ENCODE measurements at regions not wholly inside any gene's neighbourhood (a gene's known extent, or its start where the extent isn't known, plus 50 kb on each side); places are given as distances from the start of the nearest gene placed in this dataset.
"Not testable (repeated sequence)": the region's sequence is repeated elsewhere in the genome, so short reads cannot be mapped to it uniquely, and the experiment has no call there.

DNA sequence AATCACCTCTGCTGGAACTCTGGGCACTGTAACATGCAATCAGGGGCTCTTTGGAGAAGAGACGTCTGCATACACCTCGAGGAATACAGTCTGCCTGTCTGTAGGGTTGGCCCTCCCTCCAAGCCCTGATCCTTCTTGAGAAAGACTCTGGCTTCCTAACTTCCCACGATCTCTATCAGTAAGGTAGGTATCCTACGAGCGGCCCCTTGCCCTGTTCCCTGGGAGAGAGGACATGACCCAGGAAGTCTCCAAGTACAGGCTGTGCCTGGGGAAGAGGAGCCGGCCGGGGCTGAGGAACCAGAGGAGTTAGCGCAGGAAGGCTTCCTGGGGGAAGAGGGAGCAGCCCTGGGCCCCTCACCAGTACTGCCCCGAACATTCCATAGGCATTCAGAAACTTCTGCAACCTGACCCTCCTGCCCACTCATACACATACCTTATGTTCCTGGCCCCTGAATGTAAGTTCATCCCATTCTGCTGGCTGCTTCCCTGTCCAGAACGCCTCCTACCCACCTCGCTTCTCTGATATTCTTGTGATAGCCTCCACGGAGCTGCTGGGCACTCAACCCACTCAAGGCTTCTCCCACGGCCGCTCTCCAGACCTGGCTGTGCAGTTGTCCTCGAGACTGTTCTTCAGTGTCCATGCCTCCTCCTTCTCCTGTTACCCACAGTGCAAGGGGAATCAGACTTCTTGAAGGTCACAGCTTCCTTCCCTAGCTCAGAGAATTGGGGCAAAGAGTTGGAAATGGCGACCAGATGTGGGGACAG is 116.1 kb downstream of the CYP26B1 start:
- DNase-seq (ENCODE audit: low read depth): no peak

- no peak for DNase-seq (ENCODE audit: low read depth)
Measured at GRCh38 chr2:72028996-72029395, 118.7 kb downstream of the CYP26B1 start.

DNA sequence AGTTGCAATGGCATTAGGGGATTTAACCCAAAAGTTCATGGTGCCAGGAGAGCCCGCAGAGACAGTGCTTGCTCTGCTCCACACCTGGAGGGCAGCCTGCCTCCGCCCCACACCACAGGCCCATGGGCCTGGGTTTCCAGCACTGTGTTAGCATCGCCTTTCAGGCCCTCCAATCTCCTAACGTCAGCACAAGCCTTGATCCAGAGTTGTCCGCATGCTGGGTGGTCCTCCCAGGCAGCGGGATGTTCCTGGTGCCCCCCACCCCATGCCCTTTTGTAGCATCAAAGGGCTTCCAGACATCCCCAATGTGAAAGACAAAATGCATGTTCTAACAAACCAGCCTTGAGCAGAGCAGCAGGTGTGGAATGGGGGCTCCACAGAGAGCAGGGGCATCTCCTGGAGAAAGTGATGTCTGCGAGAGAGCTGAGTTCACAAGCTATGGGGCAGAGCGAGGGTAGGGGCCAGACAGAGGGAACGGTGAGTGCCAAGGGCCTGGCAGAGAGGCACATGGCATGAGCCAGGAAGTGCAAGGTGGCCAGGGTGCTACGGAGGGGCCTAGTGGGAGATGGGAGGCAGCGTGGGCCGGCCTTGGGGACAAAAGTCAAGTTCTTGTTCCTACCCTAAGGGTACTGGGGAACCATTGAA is 119.2 kb downstream of the CYP26B1 start:
- DNase-seq (ENCODE audit: low read depth): no peak

GRCh38 chr2:72027426-72028161 is 120.1 kb downstream of the CYP26B1 start:
- DNase-seq (ENCODE audit: low read depth): no peak

DNA sequence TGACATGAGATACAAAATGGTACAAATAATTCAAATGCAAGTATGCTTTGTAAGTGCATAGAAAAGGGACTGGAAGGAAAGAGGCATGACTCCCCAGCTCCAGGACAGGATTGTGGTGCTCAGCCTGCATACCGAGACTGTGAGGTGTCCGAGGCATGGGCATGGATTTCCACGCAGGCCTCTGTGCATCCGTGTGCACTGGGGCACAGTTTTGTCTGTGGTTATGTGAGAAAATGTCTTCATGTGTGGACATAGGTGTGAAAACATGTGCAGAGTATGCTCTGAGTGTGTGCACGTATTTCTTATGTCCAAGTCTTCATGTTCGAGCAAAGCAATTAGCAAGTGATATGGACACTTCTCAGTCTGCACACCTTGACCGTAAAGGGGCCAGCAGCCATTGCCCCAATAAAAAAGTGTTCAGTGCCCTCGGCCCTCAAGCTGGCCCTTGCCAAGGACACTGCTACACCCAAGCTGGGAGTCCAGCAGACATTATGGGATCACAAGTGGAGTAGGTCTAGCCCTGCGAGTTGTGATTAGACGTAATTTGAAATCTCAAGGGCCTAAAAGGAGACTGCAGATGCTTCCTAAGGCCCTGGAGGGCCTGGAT is 120.7 kb downstream of the CYP26B1 start:
- no peak for DNase-seq (ENCODE audit: low read depth)

GRCh38 chr2:72024451-72025175 is 123.0 kb downstream of the CYP26B1 start:
- no peak for DNase-seq (ENCODE audit: low read depth)

DNA sequence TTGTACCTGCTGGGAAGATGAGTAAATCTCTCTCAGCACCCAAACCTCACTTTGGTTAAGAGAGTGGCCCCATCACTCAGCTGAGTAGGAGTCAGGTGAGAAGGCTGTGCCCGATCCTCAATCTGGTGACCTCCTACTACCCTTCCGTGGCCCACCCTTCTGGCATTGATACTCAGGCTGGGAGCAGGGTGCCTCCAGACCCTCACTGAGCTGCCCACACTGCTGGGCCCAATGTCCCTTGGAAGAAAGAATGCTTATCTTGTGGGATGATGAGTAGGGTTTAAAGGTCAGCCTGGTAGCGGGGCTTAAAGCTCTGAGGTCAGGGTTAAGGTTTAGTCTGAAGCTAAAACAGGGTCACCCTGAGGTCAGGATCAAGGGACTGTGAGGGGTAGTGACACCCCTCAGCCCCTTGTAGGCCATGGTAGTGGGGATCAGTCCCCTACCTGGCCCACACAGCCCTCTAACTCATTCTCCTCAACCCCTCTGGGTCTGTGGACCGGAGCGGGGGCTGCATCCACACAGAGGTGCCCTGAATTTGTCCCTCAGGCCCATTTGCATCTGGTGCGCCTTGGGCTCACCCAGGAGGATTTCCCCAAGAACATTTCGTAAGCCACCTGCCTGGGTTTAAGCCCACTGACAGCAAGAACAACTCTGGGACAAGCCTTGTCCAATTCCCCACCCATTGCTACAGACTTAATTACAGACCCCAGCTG is 123.8 kb downstream of the CYP26B1 start:
- no peak for DNase-seq (ENCODE audit: low read depth)

GRCh38 chr2:72021371-72021770 is 126.3 kb downstream of the CYP26B1 start:
- DNase-seq (ENCODE audit: low read depth): not testable (repeated sequence)

DNA sequence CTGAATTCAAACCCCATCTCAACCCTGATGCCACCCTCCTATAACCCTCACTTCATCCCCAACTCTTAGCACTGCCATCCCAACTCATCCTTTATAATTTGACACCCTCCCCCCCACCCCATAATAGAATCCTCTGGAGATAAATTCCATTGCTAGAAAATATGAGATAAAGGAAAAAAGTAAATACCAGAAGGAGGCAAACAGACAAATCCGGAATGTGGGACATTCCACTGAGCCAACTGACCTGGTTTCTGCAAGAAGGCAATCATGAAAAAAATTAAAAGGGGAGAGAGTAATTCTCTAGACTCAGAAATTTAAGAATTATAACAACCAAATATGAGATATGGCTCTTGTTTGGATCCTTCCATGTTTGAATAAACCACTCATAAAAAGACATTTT is 132.4 kb downstream of the CYP26B1 start:
- no peak for DNase-seq (ENCODE audit: low read depth)

DNA sequence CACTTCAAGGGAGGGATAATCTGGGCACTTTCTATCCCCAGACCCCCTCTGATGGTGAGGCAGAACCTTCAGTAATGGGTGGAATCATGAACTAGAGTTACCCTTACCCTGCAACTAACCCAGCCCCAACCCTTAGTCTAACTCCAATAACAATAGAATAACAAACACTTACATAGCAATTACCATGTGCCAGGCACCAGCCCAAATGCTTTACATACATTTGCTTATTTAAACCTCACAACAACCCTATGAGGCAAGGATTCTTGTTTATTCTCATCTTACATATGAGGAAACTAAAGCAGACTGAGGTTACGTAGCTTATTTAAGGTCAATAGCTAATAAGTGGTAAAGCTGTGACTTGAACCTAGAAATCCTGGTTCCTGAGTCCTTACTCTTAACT is 132.8 kb downstream of the CYP26B1 start:
- no peak for DNase-seq (ENCODE audit: low read depth)

DNA sequence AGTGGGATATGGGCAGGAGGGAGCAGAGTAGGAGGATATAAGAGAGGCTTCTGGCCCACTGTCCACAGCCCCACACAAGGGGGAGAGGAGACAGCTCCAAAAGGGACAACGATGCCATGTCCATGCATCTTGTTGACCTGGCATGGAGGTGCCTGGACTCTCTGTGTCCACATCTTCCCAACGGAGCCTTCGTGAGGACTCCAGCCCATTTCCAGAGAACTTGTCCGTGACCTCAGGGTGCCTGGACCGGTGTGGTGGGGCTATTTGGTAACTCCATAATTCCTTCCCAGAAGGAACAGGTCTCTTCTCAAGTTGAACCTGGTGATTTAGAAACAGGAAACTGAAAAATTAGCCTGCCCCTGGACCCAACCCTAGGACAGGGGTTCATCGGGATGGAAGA is 133.9 kb downstream of the CYP26B1 start:
- no peak for DNase-seq (ENCODE audit: low read depth)

GRCh38 chr2:72012886-72013574 is 134.6 kb downstream of the CYP26B1 start:
- DNase-seq (ENCODE audit: low read depth): no peak

- DNase-seq (ENCODE audit: low read depth): no peak
Measured at GRCh38 chr2:72011791-72012190, 135.9 kb downstream of the CYP26B1 start.

GRCh38 chr2:72011370-72011689 is 136.3 kb downstream of the CYP26B1 start:
- DNase-seq (ENCODE audit: low read depth): no peak

- DNase-seq (ENCODE audit: low read depth): no peak
Measured at GRCh38 chr2:72010647-72011369, 136.9 kb downstream of the CYP26B1 start.

DNA sequence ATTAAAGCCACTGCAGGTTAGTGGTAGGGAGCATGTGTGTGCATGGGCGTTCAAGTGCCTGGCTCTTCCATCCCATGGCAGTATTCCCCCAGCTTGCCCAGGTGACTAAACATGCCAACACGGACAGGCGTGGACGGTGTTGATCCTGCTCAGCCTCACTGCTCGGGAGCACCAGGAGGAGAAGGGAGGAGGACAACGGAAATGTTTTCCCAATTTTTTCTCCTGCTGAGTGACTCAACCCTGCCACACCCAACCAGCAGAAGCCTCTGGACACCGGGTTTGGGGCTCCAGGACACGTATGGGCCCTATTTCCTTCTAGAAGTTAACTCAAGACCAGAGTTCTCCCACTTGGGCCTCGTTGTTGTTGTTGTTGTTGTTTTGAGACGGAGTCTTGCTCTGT is 139.1 kb downstream of the CYP26B1 start:
- DNase-seq (ENCODE audit: low read depth): no peak

GRCh38 chr2:72007402-72007801 is 140.3 kb downstream of the CYP26B1 start:
- DNase-seq (ENCODE audit: low read depth): no peak

- no peak for DNase-seq (ENCODE audit: low read depth)
Measured at GRCh38 chr2:72006188-72006736, 141.4 kb downstream of the CYP26B1 start.

- no peak for DNase-seq (ENCODE audit: low read depth)
Measured at GRCh38 chr2:72004976-72005375, 142.7 kb downstream of the CYP26B1 start.

Measured in forelimb muscle (tissue), 1 donor.